ENCODE measurements at regions not wholly inside any gene's neighbourhood (a gene's known extent, or its start where the extent isn't known, plus 50 kb on each side); places are given as distances from the start of the nearest gene placed in this dataset.

GRCh38 chr12:89247967-89248366 lies 104.3 kb downstream of the DUSP6 start:
- ATAC-seq (no peak), DNase-seq (no peak)
- TF ChIP-seq POLR2A (IDR thresholded peaks at IDR 0.05) (no peak), CTCF (IDR thresholded peaks at IDR 0.05) (no peak)
- Histone ChIP-seq H3K9me3 (no peaks in the 10 kb centered on the region), H3K27ac (no peak overlapping the region), H3K4me3 (no peak overlapping the region), H3K4me1 (peaks cover 0 to 48% (median 14%) of the 10 kb centered on the region in 12 donors), H3K27me3 (no peaks in the 10 kb centered on the region), H3K36me3 (no peaks in the 10 kb centered on the region)
- intact Hi-C loops (cut with DNase I), result no loop called here
- 96 to 98% (median 97%) methylated on average over 2 of the region's 2 CpGs for WGBS, 4 donors

GRCh38 chr12:89247541-89247942 lies 104.8 kb downstream of the DUSP6 start:
- intact Hi-C loops (cut with DNase I), result no loop called here
- Histone ChIP-seq H3K36me3 (no peaks in the 10 kb centered on the region), H3K4me1 (peaks cover 0 to 45% (median 14%) of the 10 kb centered on the region in 12 donors), H3K27me3 (no peaks in the 10 kb centered on the region), H3K27ac (no peak overlapping the region), H3K4me3 (no peak overlapping the region), H3K9me3 (no peaks in the 10 kb centered on the region)
- DNase-seq (no peak), ATAC-seq (no peak)
- WGBS, 4 donors, result 69 to 81% (median 78%) methylated on average over 2 of the region's 2 CpGs
- TF ChIP-seq POLR2A (IDR thresholded peaks at IDR 0.05) (no peak), CTCF (IDR thresholded peaks at IDR 0.05) (no peak)

GRCh38 chr12:89245090-89245489 lies 107.2 kb downstream of the DUSP6 start:
- H3K4me3 ChIP-seq, result no peak overlapping the region
- H3K9me3 ChIP-seq, result peaks cover 0 to 5% (median 0%) of the 10 kb centered on the region in 12 donors
- H3K27me3 ChIP-seq, result no peaks in the 10 kb centered on the region
- DNase-seq, result no peak
- TF ChIP-seq CTCF (IDR thresholded peaks at IDR 0.05), result no peak
- no peak for TF ChIP-seq POLR2A (IDR thresholded peaks at IDR 0.05)
- intact Hi-C loops (cut with DNase I), result no loop called here
- H3K36me3 ChIP-seq, result no peaks in the 10 kb centered on the region
- peak overlapping the region in 1 of 12 donors; percentile 67 for H3K27ac ChIP-seq
- WGBS, 4 donors, result 56 to 77% (median 62%) methylated on average over 5 of the region's 5 CpGs
- ATAC-seq, result peak in 2 of 4 donors; percentile 31 to 47
- peaks cover 0 to 28% (median 5%) of the 10 kb centered on the region in 12 donors for H3K4me1 ChIP-seq

- Histone ChIP-seq H3K27me3 (no peaks in the 10 kb centered on the region), H3K27ac (peak overlapping the region in 1 of 12 donors; percentile 67), H3K9me3 (peaks cover 0 to 5% (median 0%) of the 10 kb centered on the region in 12 donors), H3K4me3 (no peak overlapping the region), H3K36me3 (no peaks in the 10 kb centered on the region), H3K4me1 (peaks cover 0 to 25% (median 2%) of the 10 kb centered on the region in 12 donors)
- TF ChIP-seq CTCF (IDR thresholded peaks at IDR 0.05) (no peak), POLR2A (IDR thresholded peaks at IDR 0.05) (no peak)
- no peak for DNase-seq
- intact Hi-C loops (cut with DNase I), result no loop called here
- 37 to 48% (median 43%) methylated on average over 3 of the region's 3 CpGs for WGBS, 4 donors
- ATAC-seq, result peak in 3 of 4 donors; percentile 53 to 66 (median 66)
Observed at GRCh38 chr12:89244536-89244935, 107.8 kb downstream of the DUSP6 start.

Measured in heart left ventricle (tissue), 16 donors.